HG02678 (cell line): ENCODE measurements at regions not wholly inside any gene's neighbourhood (a gene's known extent, or its start where the extent isn't known, plus 50 kb on each side); places are given as distances from the start of the nearest gene placed in this dataset.

Experiments
- ATAC-seq: cut with Tn5 transposase; IDR thresholded peaks from one replicate; pipeline ENCODE4 v1.9.1; 2021; ENCODE audit warnings: mild to moderate bottlenecking, moderate library complexity; ENCODE audit not compliant: unreplicated experiment

GRCh38 chr4:28148221-28148620, 1287.6 kb downstream of the STIM2 start:
- ATAC-seq: no peak

GRCh38 chr4:28149762-28150161, 1289.1 kb downstream of the STIM2 start:
- no peak for ATAC-seq

GRCh38 chr4:28151314-28151713, 1290.7 kb downstream of the STIM2 start:
- no peak for ATAC-seq

- ATAC-seq: no peak
These were observed 1306.8 kb downstream of the STIM2 start for GRCh38 chr4:28167411-28167810.

- no peak for ATAC-seq
These were observed 1316.3 kb downstream of the STIM2 start for GRCh38 chr4:28176942-28177341.

- no peak for ATAC-seq
These were observed 1317.0 kb downstream of the STIM2 start for GRCh38 chr4:28177641-28178040.

GRCh38 chr4:28179126-28179525, 1318.5 kb downstream of the STIM2 start:
- no peak for ATAC-seq

- ATAC-seq: no peak
These were observed 1348.8 kb downstream of the STIM2 start for GRCh38 chr4:28209371-28209924.

GRCh38 chr4:28211676-28212470, 1351.2 kb downstream of the STIM2 start:
- no peak for ATAC-seq

- no peak for ATAC-seq
These were observed 1360.9 kb downstream of the STIM2 start for GRCh38 chr4:28221536-28221935.

- no peak for ATAC-seq
These were observed 1364.4 kb downstream of the STIM2 start for GRCh38 chr4:28225050-28225449.

GRCh38 chr4:28225689-28226353, 1365.2 kb downstream of the STIM2 start:
- no peak for ATAC-seq

GRCh38 chr4:28226962-28227361, 1366.3 kb downstream of the STIM2 start:
- ATAC-seq: no peak

GRCh38 chr4:28227764-28228163, 1367.1 kb downstream of the STIM2 start:
- ATAC-seq: no peak

- no peak for ATAC-seq
These were observed 1368.2 kb downstream of the STIM2 start for GRCh38 chr4:28228561-28229491.

GRCh38 chr4:28232376-28232775, 1371.7 kb downstream of the STIM2 start:
- ATAC-seq: no peak

- ATAC-seq: no peak
These were observed 1372.3 kb downstream of the STIM2 start for GRCh38 chr4:28232951-28233350.

- ATAC-seq: no peak
These were observed 1373.1 kb downstream of the STIM2 start for GRCh38 chr4:28233724-28234123.

- ATAC-seq: no peak
These were observed 1378.2 kb downstream of the STIM2 start for GRCh38 chr4:28238876-28239275.

GRCh38 chr4:28241021-28241420, 1380.4 kb downstream of the STIM2 start:
- ATAC-seq: no peak

- ATAC-seq: no peak
These were observed 1387.2 kb downstream of the STIM2 start for GRCh38 chr4:28247805-28248204.
